ENCODE measurements at regions not wholly inside any gene's neighbourhood (a gene's known extent, or its start where the extent isn't known, plus 50 kb on each side); places are given as distances from the start of the nearest gene placed in this dataset.
A peak's percentile ranks its signal among the peaks of the same experiment; 100 is the strongest.

DNA sequence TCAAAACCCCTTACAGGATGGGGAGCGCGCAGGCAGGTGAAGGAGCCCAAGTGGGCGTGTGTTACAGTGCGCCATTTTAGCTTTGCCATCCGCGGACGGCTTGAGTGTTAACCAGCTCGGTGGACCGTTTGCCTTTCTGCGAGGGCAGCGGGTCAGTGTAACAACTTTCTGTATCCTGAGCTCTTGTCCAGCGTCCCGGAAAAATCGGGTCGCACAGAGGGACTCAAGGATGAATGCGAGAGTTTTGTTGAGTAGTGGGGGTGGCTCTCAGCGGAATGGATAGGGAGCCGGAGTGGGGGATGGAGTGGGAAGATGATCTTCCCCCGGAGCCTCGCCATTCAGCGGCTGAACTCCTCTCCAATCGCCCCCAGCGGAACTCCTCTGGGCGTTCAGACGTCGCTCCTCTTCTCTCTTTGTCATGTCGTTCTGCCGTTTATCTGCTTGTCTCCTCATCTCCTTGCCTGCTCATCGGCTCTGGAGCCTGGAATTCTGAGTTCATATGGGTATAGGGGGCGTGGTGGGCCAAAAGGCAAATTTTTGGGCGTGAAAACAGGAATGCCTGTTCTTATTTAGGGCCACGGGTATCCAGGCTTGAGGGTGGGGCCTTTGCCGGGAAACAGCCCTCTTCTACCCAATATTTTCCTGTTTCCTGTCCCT lies 295.4 kb downstream of the CTH start:
- no peak overlapping the region for H3K9ac ChIP-seq (ENCODE audit: extremely low read depth, insufficient read length, low read length)
- H4K91ac ChIP-seq (ENCODE audit: insufficient read length, low read depth, low read length), result no peak overlapping the region
- TF ChIP-seq, protein P1, sequence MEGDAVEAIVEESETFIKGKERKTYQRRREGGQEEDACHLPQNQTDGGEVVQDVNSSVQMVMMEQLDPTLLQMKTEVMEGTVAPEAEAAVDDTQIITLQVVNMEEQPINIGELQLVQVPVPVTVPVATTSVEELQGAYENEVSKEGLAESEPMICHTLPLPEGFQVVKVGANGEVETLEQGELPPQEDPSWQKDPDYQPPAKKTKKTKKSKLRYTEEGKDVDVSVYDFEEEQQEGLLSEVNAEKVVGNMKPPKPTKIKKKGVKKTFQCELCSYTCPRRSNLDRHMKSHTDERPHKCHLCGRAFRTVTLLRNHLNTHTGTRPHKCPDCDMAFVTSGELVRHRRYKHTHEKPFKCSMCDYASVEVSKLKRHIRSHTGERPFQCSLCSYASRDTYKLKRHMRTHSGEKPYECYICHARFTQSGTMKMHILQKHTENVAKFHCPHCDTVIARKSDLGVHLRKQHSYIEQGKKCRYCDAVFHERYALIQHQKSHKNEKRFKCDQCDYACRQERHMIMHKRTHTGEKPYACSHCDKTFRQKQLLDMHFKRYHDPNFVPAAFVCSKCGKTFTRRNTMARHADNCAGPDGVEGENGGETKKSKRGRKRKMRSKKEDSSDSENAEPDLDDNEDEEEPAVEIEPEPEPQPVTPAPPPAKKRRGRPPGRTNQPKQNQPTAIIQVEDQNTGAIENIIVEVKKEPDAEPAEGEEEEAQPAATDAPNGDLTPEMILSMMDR (conservative IDR thresholded peaks at IDR 0.05), result no peak
- no peaks in the 10 kb centered on the region for H3K79me1 ChIP-seq (ENCODE audit: insufficient read depth, low read depth, low read length, poor library complexity, severe bottlenecking)
- H3K18ac ChIP-seq (ENCODE audit: insufficient read length, low read depth, low read length), result peak overlapping the region; percentile 76
- H2BK120ac ChIP-seq (ENCODE audit: low read depth, low read length, poor library complexity, severe bottlenecking), result no peak overlapping the region
- Mint-ChIP-seq H3K4me3 (peak overlapping the region; percentile 38 to 72), H3K27me3 (ENCODE audit: low read depth) (no peaks in the 10 kb centered on the region; the same call in 1 of the 2 replicates), H3K36me3 (ENCODE audit: insufficient read depth in 1 of 3, low read depth in 3 of 3) (no peaks in the 10 kb centered on the region), H3K4me1 (peaks cover 0 to 4% of the 10 kb centered on the region in 2 experiments; a peak in 1 of 4 replicates), H3K9me3 (no peaks in the 10 kb centered on the region), H3K27ac (peak overlapping the region in 1 of 3 experiments; percentile 29; a peak in 1 of 7 replicates)
- H3K14ac ChIP-seq (ENCODE audit: insufficient read depth, low read length), result peak overlapping the region; percentile 62; the same call in 1 of the 2 replicates
- H2AFZ ChIP-seq (ENCODE audit: low read length), result peak overlapping the region; percentile 74
- no peak overlapping the region for H2AK5ac ChIP-seq (ENCODE audit: insufficient read length, low read length)
- H3K27me3 ChIP-seq (ENCODE audit: insufficient read depth, low read length), result no peaks in the 10 kb centered on the region
- H3K23ac ChIP-seq (ENCODE audit: insufficient read length, low read depth, low read length), result no peak overlapping the region
- no peak overlapping the region for H2BK15ac ChIP-seq (ENCODE audit: low read depth, low read length)
- no peak overlapping the region for H2BK20ac ChIP-seq (ENCODE audit: low read depth, low read length, poor library complexity, severe bottlenecking)
- no peak overlapping the region for H2BK5ac ChIP-seq (ENCODE audit: insufficient read length, low read length)
- no peak overlapping the region for H3T11ph ChIP-seq (ENCODE audit: low read length)
- H3K23me2 ChIP-seq (ENCODE audit: insufficient read length, low read depth, low read length, poor library complexity, severe bottlenecking), result peaks cover 6% of the 10 kb centered on the region
- H3K4me2 ChIP-seq (ENCODE audit: insufficient read depth, insufficient read length, low read length), result peak overlapping the region; percentile 18
- H2BK12ac ChIP-seq (ENCODE audit: insufficient read length, low read depth, low read length), result no peak overlapping the region
- no peak overlapping the region for H3K56ac ChIP-seq (ENCODE audit: insufficient read length, low read depth, low read length)
- no peak overlapping the region for H3K27ac ChIP-seq (ENCODE audit: insufficient read length, low read depth, low read length)
- H4K20me1 ChIP-seq (ENCODE audit: control insufficient read depth, insufficient read depth, insufficient read length), result no peaks in the 10 kb centered on the region
- peak; percentile 64 for DNase-seq
- no CpG with 5 or more reads among the region's 33 CpGs for WGBS (ENCODE audit: extremely low coverage, insufficient read length, low lambda C conversion rate)
- no peaks in the 10 kb centered on the region for H3K79me2 ChIP-seq (ENCODE audit: insufficient read depth, low read length)
- no peak overlapping the region for H4K8ac ChIP-seq (replicated peaks; ENCODE audit: insufficient read length, low read depth, low read length)
- H3K4ac ChIP-seq (ENCODE audit: low read depth, low read length), result no peak overlapping the region
- H3K4me1 ChIP-seq (ENCODE audit: insufficient read depth, low read length), result no peaks in the 10 kb centered on the region
- no peak overlapping the region for H4K5ac ChIP-seq (ENCODE audit: insufficient read length, low read depth, low read length)
- no peaks in the 10 kb centered on the region for H3K9me3 ChIP-seq (ENCODE audit: control insufficient read depth, low read depth, low read length)

All from H9 (cell line).